HPDE6-E6E7 (cell line): ENCODE measurements at regions not wholly inside any gene's neighbourhood (a gene's known extent, or its start where the extent isn't known, plus 50 kb on each side); places are given as distances from the start of the nearest gene placed in this dataset.

Experiments
- DNase-seq: peaks from one replicate; pipeline ENCODE4 v3.0.0; 2011; ENCODE audit warnings: missing footprints; ENCODE audit errors: extremely low spot score

GRCh38 chr2:42933824-42934254, 141.5 kb upstream of the HAAO start:
- DNase-seq = no peak

- no peak for DNase-seq
Measured at GRCh38 chr2:42932271-42933151, 140.1 kb upstream of the HAAO start.

- DNase-seq = no peak
Measured at GRCh38 chr2:42931818-42932195, 139.4 kb upstream of the HAAO start.

GRCh38 chr2:42931146-42931817, 138.9 kb upstream of the HAAO start:
- no peak for DNase-seq

GRCh38 chr2:42930025-42930581, 137.7 kb upstream of the HAAO start:
- no peak for DNase-seq

GRCh38 chr2:42929546-42930024, 137.2 kb upstream of the HAAO start:
- no peak for DNase-seq

- DNase-seq = no peak
Measured at GRCh38 chr2:42928692-42929545, 136.5 kb upstream of the HAAO start.

GRCh38 chr2:42928161-42928691, 135.8 kb upstream of the HAAO start:
- DNase-seq = no peak

GRCh38 chr2:42927334-42928160, 135.2 kb upstream of the HAAO start:
- no peak for DNase-seq

- no peak for DNase-seq
Measured at GRCh38 chr2:42926434-42927333, 134.3 kb upstream of the HAAO start.

GRCh38 chr2:42925742-42926433, 133.5 kb upstream of the HAAO start:
- no peak for DNase-seq

GRCh38 chr2:42924418-42924886, 132.1 kb upstream of the HAAO start:
- DNase-seq = no peak

GRCh38 chr2:42923580-42924417, 131.4 kb upstream of the HAAO start:
- DNase-seq = no peak

- DNase-seq = no peak
Measured at GRCh38 chr2:42922790-42923579, 130.6 kb upstream of the HAAO start.

- no peak for DNase-seq
Measured at GRCh38 chr2:42922293-42922692, 129.9 kb upstream of the HAAO start.

GRCh38 chr2:42921721-42922120, 129.3 kb upstream of the HAAO start:
- no peak for DNase-seq

GRCh38 chr2:42921147-42921520, 128.8 kb upstream of the HAAO start:
- DNase-seq = no peak
